GM06990 (cell line): ENCODE measurements at regions not wholly inside any gene's neighbourhood (a gene's known extent, or its start where the extent isn't known, plus 50 kb on each side); places are given as distances from the start of the nearest gene placed in this dataset.

Experiments
- DNase-seq: peaks from one replicate; pipeline ENCODE4 v3.0.0-alpha.2; 2011; ENCODE audit not compliant: insufficient read length; ENCODE audit errors: extremely low read depth
- H3K27me3 ChIP-seq: replicated peaks from 2 replicates; pipeline ENCODE4 v1.6.0; 2011; ENCODE audit warnings: low read length; ENCODE audit not compliant: control insufficient read depth, insufficient read depth
- H3K36me3 ChIP-seq: 2 replicates; pipeline ENCODE4 v1.5.1; 2011; ENCODE audit warnings: low read length; ENCODE audit not compliant: control insufficient read depth, insufficient read depth
- H3K4me3 ChIP-seq: replicated peaks from 2 replicates; pipeline ENCODE4 v1.5.1; 2011; ENCODE audit warnings: low read depth, mild to moderate bottlenecking, control low read depth, low read length
- TF ChIP-seq, protein P1 (sequence below): IDR thresholded peaks from 2 replicates; pipeline ENCODE4 v1.5.1; 2011; ENCODE audit warnings: low read length, control low read depth, mild to moderate bottlenecking, inconsistent platforms; ENCODE audit not compliant: insufficient read depth, poor library complexity, severe bottlenecking

DNA sequence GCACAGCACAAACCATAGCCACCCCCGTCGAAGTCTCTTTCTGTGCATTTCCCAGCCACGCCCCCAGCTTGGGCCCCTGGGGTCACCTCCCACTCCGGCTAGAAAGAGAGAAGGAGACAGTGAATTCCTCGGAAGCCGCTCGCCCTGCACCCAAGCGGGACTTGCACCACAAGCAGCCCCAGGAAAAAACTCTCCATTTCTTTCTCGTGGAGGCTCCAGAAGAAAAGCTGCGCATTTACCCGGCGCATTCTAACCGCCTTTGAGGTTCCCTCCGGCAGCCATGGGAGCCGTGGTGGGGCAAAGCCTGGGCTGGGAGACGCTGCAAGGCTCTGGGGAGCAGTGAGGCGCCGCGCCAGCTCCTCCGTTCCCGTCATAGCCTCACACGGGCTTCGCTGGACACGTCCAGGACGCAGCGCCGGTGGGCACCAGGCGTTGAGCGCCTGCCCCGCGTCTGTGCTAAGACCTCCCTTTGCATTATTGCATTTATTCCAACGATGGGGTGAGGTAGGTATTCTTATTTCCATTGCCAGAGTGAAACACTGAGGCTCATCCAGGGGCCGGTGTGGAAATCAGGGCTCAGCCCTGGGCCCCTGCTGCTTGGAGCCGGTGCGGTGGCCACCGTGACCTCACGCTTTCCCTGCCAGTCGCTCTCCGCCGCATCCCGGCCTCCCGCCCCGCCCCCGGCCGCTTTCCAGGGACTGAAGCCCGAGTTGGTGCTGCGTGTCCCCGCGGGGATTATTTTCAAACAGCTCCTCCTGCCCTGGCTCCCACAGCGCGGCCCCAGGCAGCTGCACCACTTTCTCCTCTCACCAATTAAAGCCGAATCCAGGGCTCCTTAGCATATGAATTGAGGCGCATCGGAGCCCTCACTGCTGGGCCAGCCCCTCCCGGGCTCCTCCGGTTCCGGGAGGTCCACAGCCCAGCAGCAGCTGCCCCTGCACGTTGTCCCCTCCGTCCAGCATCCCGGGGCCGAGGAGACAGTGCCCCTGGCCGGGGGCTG lies 148.3 kb upstream of the AFDN start:
- TF ChIP-seq, protein P1, sequence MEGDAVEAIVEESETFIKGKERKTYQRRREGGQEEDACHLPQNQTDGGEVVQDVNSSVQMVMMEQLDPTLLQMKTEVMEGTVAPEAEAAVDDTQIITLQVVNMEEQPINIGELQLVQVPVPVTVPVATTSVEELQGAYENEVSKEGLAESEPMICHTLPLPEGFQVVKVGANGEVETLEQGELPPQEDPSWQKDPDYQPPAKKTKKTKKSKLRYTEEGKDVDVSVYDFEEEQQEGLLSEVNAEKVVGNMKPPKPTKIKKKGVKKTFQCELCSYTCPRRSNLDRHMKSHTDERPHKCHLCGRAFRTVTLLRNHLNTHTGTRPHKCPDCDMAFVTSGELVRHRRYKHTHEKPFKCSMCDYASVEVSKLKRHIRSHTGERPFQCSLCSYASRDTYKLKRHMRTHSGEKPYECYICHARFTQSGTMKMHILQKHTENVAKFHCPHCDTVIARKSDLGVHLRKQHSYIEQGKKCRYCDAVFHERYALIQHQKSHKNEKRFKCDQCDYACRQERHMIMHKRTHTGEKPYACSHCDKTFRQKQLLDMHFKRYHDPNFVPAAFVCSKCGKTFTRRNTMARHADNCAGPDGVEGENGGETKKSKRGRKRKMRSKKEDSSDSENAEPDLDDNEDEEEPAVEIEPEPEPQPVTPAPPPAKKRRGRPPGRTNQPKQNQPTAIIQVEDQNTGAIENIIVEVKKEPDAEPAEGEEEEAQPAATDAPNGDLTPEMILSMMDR, result no peak
- no peak overlapping the region for H3K4me3 ChIP-seq
- H3K27me3 ChIP-seq, result peaks cover 2% of the 10 kb centered on the region
- H3K36me3 ChIP-seq, result no peaks in the 10 kb centered on the region
- DNase-seq, result no peak

GRCh38 chr6:167679122-167679736 lies 147.5 kb upstream of the AFDN start:
- peaks cover 2% of the 10 kb centered on the region for H3K27me3 ChIP-seq
- no peak overlapping the region for H3K4me3 ChIP-seq
- DNase-seq, result no peak
- TF ChIP-seq, protein P1, result no peak
- H3K36me3 ChIP-seq, result no peaks in the 10 kb centered on the region

GRCh38 chr6:167679790-167680604 lies 146.7 kb upstream of the AFDN start:
- no peaks in the 10 kb centered on the region for H3K36me3 ChIP-seq
- H3K4me3 ChIP-seq, result no peak overlapping the region
- H3K27me3 ChIP-seq, result peaks cover 2% of the 10 kb centered on the region
- TF ChIP-seq, protein P1, result no peak
- DNase-seq, result no peak

GRCh38 chr6:167680605-167681149 lies 146.0 kb upstream of the AFDN start:
- TF ChIP-seq, protein P1, result no peak
- H3K27me3 ChIP-seq, result peaks cover 2% of the 10 kb centered on the region
- no peaks in the 10 kb centered on the region for H3K36me3 ChIP-seq
- no peak for DNase-seq
- H3K4me3 ChIP-seq, result no peak overlapping the region

- H3K36me3 ChIP-seq, result no peaks in the 10 kb centered on the region
- peaks cover 2% of the 10 kb centered on the region for H3K27me3 ChIP-seq
- TF ChIP-seq, protein P1, result no peak
- no peak overlapping the region for H3K4me3 ChIP-seq
- DNase-seq, result no peak
Observed at GRCh38 chr6:167682125-167682524, 144.6 kb upstream of the AFDN start.
